Endodermal cell (in vitro differentiated cells): ENCODE measurements at regions not wholly inside any gene's neighbourhood (a gene's known extent, or its start where the extent isn't known, plus 50 kb on each side); places are given as distances from the start of the nearest gene placed in this dataset.

Experiments
- DNase-seq: peaks from one replicate; pipeline ENCODE4 v3.0.0-alpha.2; 2017
- H3K27ac ChIP-seq: 2 replicates; pipeline ENCODE4 v1.5.1; 2013; ENCODE audit warnings: mild to moderate bottlenecking, low read depth, low read length, moderate library complexity
- H3K27me3 ChIP-seq: 2 replicates; pipeline ENCODE4 v1.6.1; 2013; ENCODE audit warnings: mild to moderate bottlenecking, low read length, moderate library complexity; ENCODE audit not compliant: insufficient read depth, control insufficient read depth, poor library complexity, severe bottlenecking
- H3K36me3 ChIP-seq: 2 replicates; pipeline ENCODE4 v1.7.0; 2013; ENCODE audit warnings: mild to moderate bottlenecking, low read length, moderate library complexity; ENCODE audit not compliant: control insufficient read depth, insufficient read depth
- H3K4me1 ChIP-seq: one replicate; pipeline ENCODE4 v1.7.0; 2013; ENCODE audit warnings: low read length; ENCODE audit not compliant: control insufficient read depth, insufficient read depth
- H3K4me3 ChIP-seq: 2 replicates; pipeline ENCODE4 v1.5.1; 2013; ENCODE audit warnings: mild to moderate bottlenecking, low read length, moderate library complexity
- H3K9ac ChIP-seq: 2 replicates; pipeline ENCODE4 v1.6.1; 2013; ENCODE audit warnings: mild to moderate bottlenecking, low read length, moderate library complexity; ENCODE audit not compliant: poor library complexity, severe bottlenecking; ENCODE audit errors: extremely low read depth
- H3K9me3 ChIP-seq: 2 replicates; pipeline ENCODE4 v1.6.1; 2013; ENCODE audit warnings: mild to moderate bottlenecking, low read length, moderate library complexity; ENCODE audit not compliant: control insufficient read depth
- H3K27ac Mint-ChIP-seq: 2 replicates; pipeline ENCODE4 v1.8.0; 2020; ENCODE audit warnings: mixed read lengths
- H3K27me3 Mint-ChIP-seq: 2 replicates; pipeline ENCODE4 v1.8.0; 2021; ENCODE audit warnings: mild to moderate bottlenecking, mixed read lengths; ENCODE audit not compliant: insufficient read depth
- H3K36me3 Mint-ChIP-seq: 2 replicates; pipeline ENCODE4 v1.8.0; 2020; ENCODE audit warnings: low read depth, mixed read lengths
- H3K4me1 Mint-ChIP-seq: 2 replicates; pipeline ENCODE4 v1.8.0; 2020; ENCODE audit warnings: mixed read lengths
- H3K4me3 Mint-ChIP-seq: 2 replicates; pipeline ENCODE4 v1.8.0; 2020; ENCODE audit warnings: mild to moderate bottlenecking, moderate library complexity, mixed read lengths
- H3K9me3 Mint-ChIP-seq: 2 replicates; pipeline ENCODE4 v1.8.0; 2020; ENCODE audit warnings: mild to moderate bottlenecking, mixed read lengths
- CTCF ChIP-seq: fragments of 200-600 bp; sonication (generic); conservative IDR thresholded peaks from 2 replicates; pipeline ENCODE4 v1.5.0; 2021; ENCODE audit warnings: antibody characterized with exemption, mild to moderate bottlenecking
- WGBS, 2 experiments: methylation state at CpG; one replicate each; pipeline versions ENCODE4 v1.1.5 to v1.1.7; 2013; ENCODE audit warnings: missing lambda C conversion rate in 2 of 2, mixed read lengths in 1 of 2; ENCODE audit not compliant: insufficient coverage in 1 of 2, insufficient read length in 1 of 2; 5-methylcytosine and 5-hydroxymethylcytosine counted together

- Histone ChIP-seq H3K27ac (no peak overlapping the region), H3K4me1 (no peaks in the 10 kb centered on the region), H3K9me3 (peaks cover 10% of the 10 kb centered on the region), H3K27me3 (no peaks in the 10 kb centered on the region), H3K9ac (no peak overlapping the region), H3K36me3 (no peaks in the 10 kb centered on the region), H3K4me3 (no peak overlapping the region)
- peaks cover 19% of the 10 kb centered on the region for H3K9me3 Mint-ChIP-seq
- H3K36me3 Mint-ChIP-seq, result no peaks in the 10 kb centered on the region
- no peak for DNase-seq
- H3K4me3 Mint-ChIP-seq, result no peak overlapping the region
- H3K27me3 Mint-ChIP-seq, result no peaks in the 10 kb centered on the region
- 91 to 96% methylated on average over 4 to 6 of the region's 6 CpGs for WGBS, 2 experiments
- H3K4me1 Mint-ChIP-seq, result no peaks in the 10 kb centered on the region
- TF ChIP-seq CTCF, result no peak
- H3K27ac Mint-ChIP-seq, result no peak overlapping the region
Measured at GRCh38 chr13:44678197-44678596, 102.1 kb upstream of the TSC22D1 start.

- Mint-ChIP-seq H3K27me3 (no peaks in the 10 kb centered on the region), H3K4me1 (no peaks in the 10 kb centered on the region), H3K4me3 (no peak overlapping the region), H3K9me3 (peaks cover 19% of the 10 kb centered on the region), H3K36me3 (no peaks in the 10 kb centered on the region), H3K27ac (no peak overlapping the region)
- no peaks in the 10 kb centered on the region for H3K36me3 ChIP-seq
- H3K27me3 ChIP-seq, result no peaks in the 10 kb centered on the region
- no peaks in the 10 kb centered on the region for H3K4me1 ChIP-seq
- no peak overlapping the region for H3K27ac ChIP-seq
- 91 to 94% methylated on average over 3 of the region's 3 CpGs for WGBS, 2 experiments
- no peak overlapping the region for H3K9ac ChIP-seq
- DNase-seq, result no peak
- H3K4me3 ChIP-seq, result no peak overlapping the region
- TF ChIP-seq CTCF, result no peak
- H3K9me3 ChIP-seq, result peaks cover 10% of the 10 kb centered on the region
Measured at GRCh38 chr13:44676534-44676933, 100.4 kb upstream of the TSC22D1 start.

GRCh38 chr13:44669534-44669933 lies 93.4 kb upstream of the TSC22D1 start:
- Histone ChIP-seq H3K9ac (no peak overlapping the region), H3K36me3 (no peaks in the 10 kb centered on the region), H3K4me3 (no peak overlapping the region), H3K27me3 (no peaks in the 10 kb centered on the region), H3K27ac (no peak overlapping the region), H3K9me3 (peaks cover 6% of the 10 kb centered on the region), H3K4me1 (no peaks in the 10 kb centered on the region)
- TF ChIP-seq CTCF, result no peak
- DNase-seq, result no peak
- no peaks in the 10 kb centered on the region for H3K9me3 Mint-ChIP-seq
- no peak overlapping the region for H3K4me3 Mint-ChIP-seq
- H3K36me3 Mint-ChIP-seq, result no peaks in the 10 kb centered on the region
- H3K4me1 Mint-ChIP-seq, result peaks cover under 1% of the 10 kb centered on the region
- H3K27me3 Mint-ChIP-seq, result no peaks in the 10 kb centered on the region
- 90 to 93% methylated on average over 4 of the region's 4 CpGs for WGBS, 2 experiments
- H3K27ac Mint-ChIP-seq, result no peak overlapping the region
